ENCODE measurements at regions not wholly inside any gene's neighbourhood (a gene's known extent, or its start where the extent isn't known, plus 50 kb on each side); places are given as distances from the start of the nearest gene placed in this dataset.

GRCh38 chr2:11984316-11985158 is 238.1 kb downstream of the LPIN1 start:
- H3K27ac ChIP-seq (replicated peaks): no peak overlapping the region
- no peaks in the 10 kb centered on the region for H3K27me3 ChIP-seq (ENCODE audit: low read depth)
- no peaks in the 10 kb centered on the region for H3K36me3 ChIP-seq
- intact Hi-C loops (cut with micrococcal nuclease): no loop called here
- no peak overlapping the region for H3K4me3 ChIP-seq
- no peak for DNase-seq
- TF ChIP-seq CTCF (IDR thresholded peaks at IDR 0.05; ENCODE audit: borderline replicate concordance): no peak
- peaks cover 3% of the 10 kb centered on the region for H3K4me1 ChIP-seq
- peaks cover 8% of the 10 kb centered on the region for H3K9me3 ChIP-seq (replicated peaks)

- DNase-seq: no peak
- Histone ChIP-seq H3K36me3 (no peaks in the 10 kb centered on the region), H3K27me3 (ENCODE audit: low read depth) (no peaks in the 10 kb centered on the region), H3K4me1 (peaks cover 3% of the 10 kb centered on the region), H3K27ac (replicated peaks) (no peak overlapping the region), H3K9me3 (replicated peaks) (peaks cover 8% of the 10 kb centered on the region), H3K4me3 (no peak overlapping the region)
- no peak for TF ChIP-seq CTCF (IDR thresholded peaks at IDR 0.05; ENCODE audit: borderline replicate concordance)
- intact Hi-C loops (cut with micrococcal nuclease): no loop called here
Measured at GRCh38 chr2:11985817-11986566, 239.6 kb downstream of the LPIN1 start.

GRCh38 chr2:11987151-11987550 is 240.7 kb downstream of the LPIN1 start:
- no peak for TF ChIP-seq CTCF (IDR thresholded peaks at IDR 0.05; ENCODE audit: borderline replicate concordance)
- no peak overlapping the region for H3K27ac ChIP-seq (replicated peaks)
- peaks cover 4% of the 10 kb centered on the region for H3K9me3 ChIP-seq (replicated peaks)
- peaks cover 3% of the 10 kb centered on the region for H3K4me1 ChIP-seq
- no peaks in the 10 kb centered on the region for H3K36me3 ChIP-seq
- H3K27me3 ChIP-seq (ENCODE audit: low read depth): no peaks in the 10 kb centered on the region
- intact Hi-C loops (cut with micrococcal nuclease): no loop called here
- DNase-seq: no peak
- no peak overlapping the region for H3K4me3 ChIP-seq

GRCh38 chr2:11988691-11989353 is 242.4 kb downstream of the LPIN1 start:
- intact Hi-C loops (cut with micrococcal nuclease): no loop called here
- Histone ChIP-seq H3K27me3 (ENCODE audit: low read depth) (no peaks in the 10 kb centered on the region), H3K9me3 (replicated peaks) (no peaks in the 10 kb centered on the region), H3K4me3 (no peak overlapping the region), H3K4me1 (peaks cover 3% of the 10 kb centered on the region), H3K27ac (replicated peaks) (peak overlapping the region; percentile 41), H3K36me3 (no peaks in the 10 kb centered on the region)
- peak; percentile 58 for DNase-seq
- no peak for TF ChIP-seq CTCF (IDR thresholded peaks at IDR 0.05; ENCODE audit: borderline replicate concordance)

GRCh38 chr2:11989354-11989703 is 242.9 kb downstream of the LPIN1 start:
- peak overlapping the region; percentile 41 for H3K27ac ChIP-seq (replicated peaks)
- DNase-seq: no peak
- TF ChIP-seq CTCF (IDR thresholded peaks at IDR 0.05; ENCODE audit: borderline replicate concordance): no peak
- peaks cover under 1% of the 10 kb centered on the region for H3K9me3 ChIP-seq (replicated peaks)
- H3K36me3 ChIP-seq: no peaks in the 10 kb centered on the region
- intact Hi-C loops (cut with micrococcal nuclease): no loop called here
- no peak overlapping the region for H3K4me3 ChIP-seq
- peaks cover 3% of the 10 kb centered on the region for H3K4me1 ChIP-seq
- no peaks in the 10 kb centered on the region for H3K27me3 ChIP-seq (ENCODE audit: low read depth)

Data from left ventricle myocardium inferior (tissue), 1 donor.